GM19035 (cell line): ENCODE measurements at regions not wholly inside any gene's neighbourhood (a gene's known extent, or its start where the extent isn't known, plus 50 kb on each side); places are given as distances from the start of the nearest gene placed in this dataset.

Experiments
- ATAC-seq: cut with Tn5 transposase; IDR thresholded peaks from one replicate; pipeline ENCODE4 v1.9.1; 2021; ENCODE audit not compliant: unreplicated experiment

DNA sequence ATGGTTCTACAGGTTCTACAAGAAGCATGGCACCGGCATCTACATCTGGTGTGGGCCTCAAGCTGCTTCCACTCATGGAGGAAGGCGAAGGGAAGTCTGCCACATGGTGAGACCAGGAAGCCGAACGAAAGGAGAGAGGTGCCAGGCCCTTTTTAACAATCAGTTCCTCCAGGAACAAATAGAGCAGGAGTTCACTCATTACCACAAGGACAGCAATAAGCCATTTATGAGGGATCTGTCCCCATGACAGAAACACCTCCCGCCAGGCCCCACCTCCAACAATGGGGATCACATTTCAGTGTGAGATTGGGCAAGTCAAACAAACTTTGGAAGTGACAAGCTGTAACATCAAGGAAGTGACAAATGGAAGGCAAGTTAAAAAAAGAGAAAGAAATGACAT, 95.5 kb upstream of the PTPN3 start:
- no peak for ATAC-seq

DNA sequence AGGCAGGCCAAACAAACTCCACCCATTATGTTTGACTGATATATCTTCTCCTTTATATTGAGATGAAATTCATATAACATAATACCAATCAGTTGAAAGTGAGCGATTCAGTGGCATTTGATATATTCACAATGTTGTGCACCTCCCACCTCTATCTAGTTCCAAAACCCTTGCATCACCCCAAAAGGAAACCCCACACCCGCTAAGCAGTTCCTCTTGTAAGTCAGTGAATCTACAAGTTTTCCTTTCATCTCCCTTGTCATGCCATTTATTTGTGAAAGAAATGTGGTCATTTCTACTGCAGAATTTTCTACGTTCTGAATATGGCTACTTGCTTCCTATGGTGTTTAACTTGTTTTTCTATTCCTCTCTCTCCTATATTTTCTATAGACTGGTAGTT, 99.4 kb upstream of the PTPN3 start:
- no peak for ATAC-seq

DNA sequence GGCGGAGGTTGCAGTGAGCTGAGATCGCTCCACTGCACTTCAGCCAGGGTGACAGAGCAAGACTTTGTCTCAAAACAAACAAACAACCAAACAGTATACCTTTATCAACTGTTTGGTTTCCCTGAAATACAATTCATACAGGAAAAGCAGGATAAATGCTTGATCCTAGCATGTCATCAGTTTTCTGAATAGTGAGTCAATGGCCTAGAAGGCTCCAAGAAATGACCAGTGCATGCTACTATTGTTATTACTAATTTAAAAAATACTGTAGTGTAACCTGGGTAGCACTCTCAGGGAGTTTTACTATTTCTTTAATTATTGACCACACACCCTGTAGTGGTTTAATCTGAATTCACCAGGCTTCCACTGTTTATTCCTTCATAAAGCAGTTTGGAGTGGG, 101.0 kb upstream of the PTPN3 start:
- ATAC-seq: no peak

DNA sequence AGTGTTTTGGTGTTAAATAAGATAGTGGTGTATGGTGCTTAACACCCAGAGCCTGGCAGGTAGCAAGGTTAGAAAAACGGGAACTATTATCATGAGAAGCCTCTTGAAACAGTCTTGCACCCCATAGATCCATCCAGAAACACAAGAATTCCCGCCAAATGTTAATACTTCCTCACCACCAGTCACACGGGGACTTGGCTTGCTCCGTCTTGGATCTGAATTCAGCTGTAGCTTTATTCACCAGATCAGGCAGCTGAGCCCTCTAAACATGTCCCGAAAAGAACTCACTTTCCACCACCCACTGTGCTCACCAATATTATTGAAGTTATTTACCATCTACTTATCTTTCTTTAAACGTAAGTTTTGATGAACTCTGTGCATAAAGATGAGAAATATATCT, 101.6 kb upstream of the PTPN3 start:
- ATAC-seq: no peak

DNA sequence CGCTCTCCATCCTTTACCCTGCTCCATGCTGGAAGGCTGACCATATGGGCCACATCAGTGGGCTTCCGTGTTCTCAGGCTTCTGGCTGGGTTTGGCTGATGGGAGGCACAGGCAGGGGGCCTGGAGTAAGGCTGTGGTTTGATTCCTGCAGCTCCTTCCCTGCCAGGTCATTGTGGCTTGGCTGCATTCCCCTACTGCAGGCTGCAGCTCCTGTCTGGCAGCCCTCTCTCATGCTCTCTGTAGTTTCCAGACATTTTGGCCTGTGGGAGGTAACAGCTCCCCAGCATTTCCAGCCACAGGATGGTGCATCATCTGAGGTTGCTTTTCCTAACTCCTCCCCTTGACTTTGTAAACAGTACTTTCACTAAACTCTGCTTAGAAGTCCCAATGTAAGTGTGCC, 102.0 kb upstream of the PTPN3 start:
- no peak for ATAC-seq

DNA sequence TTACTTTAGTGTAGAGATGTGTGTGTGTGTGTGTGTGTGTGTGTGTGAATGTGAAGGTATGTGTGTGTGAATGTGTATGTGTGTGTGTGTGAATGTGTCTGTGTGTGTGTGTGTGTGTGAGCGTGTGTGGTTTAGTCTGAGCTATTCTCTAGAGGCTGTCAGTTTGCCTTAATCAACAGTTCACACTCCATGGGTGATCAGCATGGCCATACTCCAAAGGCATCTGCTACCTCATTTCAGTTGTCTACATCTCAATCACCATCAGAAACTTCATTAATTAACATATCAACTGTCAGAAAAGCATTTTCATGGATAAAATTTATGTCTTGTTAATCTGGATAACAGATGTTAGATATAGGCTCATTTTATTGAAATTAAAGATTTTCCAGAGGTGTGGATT, 103.1 kb upstream of the PTPN3 start:
- no peak for ATAC-seq

DNA sequence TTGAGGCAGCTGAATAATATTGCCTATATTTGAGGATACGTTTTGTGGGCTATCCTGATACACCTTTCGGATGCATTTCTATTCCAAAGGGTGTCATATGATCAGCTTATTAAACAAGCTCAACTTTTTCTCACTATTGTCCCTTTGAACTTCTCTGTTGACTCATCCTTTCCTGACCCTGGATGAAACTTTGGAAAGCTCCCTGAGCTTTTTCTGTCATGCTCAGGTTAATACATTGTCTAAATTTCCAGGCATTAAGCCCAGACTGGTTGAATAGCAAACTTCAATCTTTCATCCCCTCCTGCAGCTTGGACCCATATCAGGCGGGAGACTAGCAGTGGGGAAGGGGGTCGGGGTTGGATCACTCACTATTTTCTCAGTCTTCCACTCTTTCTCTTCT, 104.9 kb upstream of the PTPN3 start:
- no peak for ATAC-seq

DNA sequence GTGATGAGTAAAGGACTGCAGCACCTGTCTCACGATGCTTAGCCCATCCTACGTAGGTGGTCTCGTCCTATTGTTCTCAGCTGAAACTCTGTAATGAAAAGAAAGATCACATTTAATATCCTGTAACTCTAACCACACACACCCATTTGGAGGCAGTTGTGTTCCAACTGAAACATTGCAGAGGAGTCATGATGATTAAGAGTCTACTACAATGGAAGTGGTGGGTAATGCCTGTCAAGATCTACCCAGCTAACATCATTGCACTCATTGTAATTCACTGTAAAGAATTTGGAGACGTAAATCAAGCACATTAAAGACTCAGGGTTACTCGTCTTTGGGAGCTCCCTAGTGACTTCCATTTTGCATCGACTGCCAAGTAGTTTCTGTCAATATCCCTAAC, 106.0 kb upstream of the PTPN3 start:
- no peak for ATAC-seq

DNA sequence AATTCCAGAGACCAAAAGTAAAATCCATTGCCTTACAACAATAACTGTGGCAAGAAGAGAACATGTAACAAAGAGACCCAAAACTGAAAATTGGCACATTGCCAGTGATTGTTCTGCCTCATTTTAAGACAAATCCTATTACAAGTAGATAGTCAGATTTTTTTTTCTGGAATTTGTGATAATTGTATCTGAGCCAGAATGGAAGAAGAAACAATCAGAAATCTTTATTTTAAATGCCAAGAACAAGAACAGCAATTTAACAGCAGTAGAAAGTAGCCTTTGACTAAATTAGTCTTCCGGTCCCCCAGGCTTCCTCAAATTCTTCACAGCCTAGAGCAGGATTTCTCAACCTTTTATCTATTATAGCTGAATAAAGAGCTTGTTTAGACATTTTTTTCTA, 106.7 kb upstream of the PTPN3 start:
- ATAC-seq: no peak

DNA sequence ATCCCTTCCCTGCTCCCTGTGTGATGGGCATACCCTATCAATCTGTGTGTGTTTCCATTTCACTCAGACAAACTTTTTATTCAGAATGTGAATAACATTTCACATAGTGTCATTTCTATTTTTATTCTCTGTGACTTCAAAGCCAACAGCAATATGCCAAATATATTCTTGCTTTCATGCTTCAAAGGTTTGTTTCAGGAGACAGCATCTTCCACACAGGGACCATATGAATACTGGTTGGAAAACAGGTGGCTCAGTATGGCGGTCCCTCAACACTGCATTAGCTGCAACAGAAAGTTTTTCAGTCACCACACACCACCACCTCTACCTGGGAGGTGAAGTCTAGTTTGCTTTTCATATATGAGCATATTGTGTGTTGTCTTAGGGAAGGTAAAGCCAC, 111.0 kb upstream of the PTPN3 start:
- ATAC-seq: no peak

DNA sequence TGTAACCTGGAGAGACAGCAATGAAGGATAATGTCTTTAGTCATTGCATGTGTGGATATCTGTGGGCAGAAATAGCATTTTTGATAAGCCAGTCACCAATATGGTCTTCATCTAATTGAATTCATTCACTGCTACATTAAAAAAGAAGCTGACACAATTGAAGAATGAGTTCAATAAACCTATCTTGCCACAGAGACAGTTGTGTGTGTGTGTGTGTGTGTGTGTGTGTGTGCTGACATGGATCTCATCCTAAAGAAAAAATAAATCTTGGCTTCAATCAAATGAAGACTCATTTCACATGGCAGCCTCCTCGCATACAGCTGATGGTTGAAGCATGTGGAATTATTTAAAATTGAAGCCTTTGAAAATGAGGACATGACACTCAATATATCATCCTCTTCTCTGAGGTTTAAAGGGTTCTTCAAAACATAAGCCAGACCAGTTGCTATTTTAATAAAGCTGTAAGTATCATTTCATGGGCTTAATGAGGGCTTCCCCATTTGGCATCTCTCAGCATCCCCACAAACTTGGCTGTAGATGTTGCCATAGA, 118.5 kb upstream of the PTPN3 start:
- no peak for ATAC-seq

DNA sequence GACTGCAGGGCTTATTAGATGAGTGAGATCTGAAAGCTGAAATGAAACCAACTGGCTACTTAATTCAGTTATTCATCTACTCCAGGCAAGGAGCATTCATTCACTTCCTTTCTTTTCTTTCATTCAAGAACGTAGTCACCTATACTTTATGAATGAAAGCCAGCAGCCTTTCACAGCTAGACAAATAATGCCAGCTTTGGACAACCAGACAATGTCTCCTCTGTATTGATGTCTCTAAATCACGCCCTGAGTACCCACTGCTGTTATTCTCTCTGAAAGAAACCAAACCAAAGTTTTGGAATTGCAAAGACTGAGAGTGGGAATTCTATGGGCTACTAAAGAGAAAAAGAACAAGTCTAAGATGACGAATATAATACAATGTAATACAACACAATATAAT, 121.2 kb upstream of the PTPN3 start:
- ATAC-seq: no peak

DNA sequence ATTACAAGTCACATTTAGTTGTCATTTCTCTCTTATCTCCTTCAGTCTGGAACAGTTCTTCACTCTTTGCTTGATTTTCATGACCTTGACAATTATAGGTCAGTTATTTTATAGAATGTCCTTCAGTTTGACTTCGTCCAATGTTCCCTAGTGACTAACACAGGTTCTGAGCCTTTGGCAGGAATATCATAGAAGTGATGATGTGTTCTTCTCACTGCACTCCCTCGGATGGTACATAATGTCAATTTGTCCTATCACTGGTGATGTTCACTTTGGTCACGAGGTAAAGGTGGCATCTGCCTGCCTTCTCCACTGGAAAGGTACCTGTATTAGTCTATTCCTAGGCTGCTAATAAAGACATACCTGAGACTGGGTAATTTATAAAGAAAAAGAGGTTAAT, 126.0 kb upstream of the PTPN3 start:
- no peak for ATAC-seq

DNA sequence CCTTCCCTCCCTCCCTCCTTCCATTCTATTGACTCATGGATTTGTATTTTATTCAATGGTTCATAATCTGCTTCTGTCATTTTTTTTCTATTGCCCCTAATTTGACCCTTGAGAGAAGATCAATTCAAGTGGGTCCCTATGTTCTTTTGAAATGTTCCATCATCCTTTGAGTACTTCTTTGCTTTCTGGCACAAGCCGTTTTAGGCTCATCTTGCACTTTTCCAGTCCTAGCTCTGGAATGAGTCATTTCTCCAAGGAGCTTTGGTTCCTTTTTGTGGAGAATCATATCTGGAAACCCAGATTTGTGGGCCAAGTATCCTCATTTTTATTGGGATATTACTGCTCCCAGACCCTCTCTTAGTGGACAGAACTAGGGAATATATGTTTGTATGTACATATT, 126.8 kb upstream of the PTPN3 start:
- no peak for ATAC-seq

DNA sequence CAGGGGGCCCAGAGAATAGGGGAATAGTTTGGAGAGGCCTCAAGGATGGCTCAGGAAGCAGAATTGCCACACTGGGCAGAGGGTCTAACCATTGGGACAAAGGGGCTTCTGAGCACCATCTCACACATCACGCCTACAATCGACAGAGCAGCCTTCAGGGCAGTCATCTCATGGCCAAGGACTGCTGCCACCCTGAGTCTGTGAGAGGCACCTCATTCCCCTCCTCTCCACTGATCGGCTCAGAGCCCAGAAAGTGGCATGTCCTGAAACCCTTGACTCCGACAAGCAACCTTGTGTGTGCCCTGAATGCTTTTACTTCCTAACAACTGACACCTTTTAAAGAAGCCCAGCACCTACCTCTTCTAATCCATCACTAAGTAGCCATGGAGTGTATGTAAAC, 128.9 kb upstream of the PTPN3 start:
- no peak for ATAC-seq

DNA sequence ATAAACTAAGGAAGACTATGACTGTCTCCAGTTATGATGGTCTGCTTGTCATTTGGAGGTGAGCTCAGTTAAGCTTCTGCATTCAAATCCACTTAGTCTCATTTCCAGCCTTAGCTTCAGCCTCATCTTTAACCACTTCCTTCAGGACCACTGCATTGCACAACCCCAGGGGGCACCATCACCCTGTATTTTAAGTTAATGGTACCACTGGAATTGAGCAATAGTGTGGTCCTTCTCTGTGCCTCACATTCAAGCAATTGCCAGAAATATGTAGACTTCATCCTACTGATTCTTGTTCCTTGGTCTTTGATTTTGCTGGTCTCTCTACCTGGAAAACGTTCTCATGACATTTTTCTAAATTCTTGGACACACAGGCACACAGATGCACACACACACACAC, 131.5 kb upstream of the PTPN3 start:
- ATAC-seq: no peak

DNA sequence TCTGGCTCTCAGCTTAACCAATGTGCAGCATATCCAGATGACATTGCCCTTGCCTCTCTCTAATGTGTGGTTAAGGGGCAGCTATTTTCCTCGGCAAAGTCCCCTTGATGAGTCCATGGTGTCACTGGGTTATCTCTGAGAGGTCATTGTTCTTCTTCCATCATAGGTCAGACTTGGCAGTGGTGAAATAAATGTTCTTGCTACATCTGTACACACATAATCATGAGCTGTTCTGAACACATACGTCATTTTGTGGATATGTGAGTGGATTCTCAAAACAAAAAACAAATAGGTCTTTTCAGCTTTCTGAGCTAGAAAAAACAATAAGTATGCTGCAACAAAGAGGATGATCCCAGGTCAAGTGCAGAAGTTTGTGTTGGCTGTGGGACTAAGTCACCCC, 134.7 kb upstream of the PTPN3 start:
- no peak for ATAC-seq

DNA sequence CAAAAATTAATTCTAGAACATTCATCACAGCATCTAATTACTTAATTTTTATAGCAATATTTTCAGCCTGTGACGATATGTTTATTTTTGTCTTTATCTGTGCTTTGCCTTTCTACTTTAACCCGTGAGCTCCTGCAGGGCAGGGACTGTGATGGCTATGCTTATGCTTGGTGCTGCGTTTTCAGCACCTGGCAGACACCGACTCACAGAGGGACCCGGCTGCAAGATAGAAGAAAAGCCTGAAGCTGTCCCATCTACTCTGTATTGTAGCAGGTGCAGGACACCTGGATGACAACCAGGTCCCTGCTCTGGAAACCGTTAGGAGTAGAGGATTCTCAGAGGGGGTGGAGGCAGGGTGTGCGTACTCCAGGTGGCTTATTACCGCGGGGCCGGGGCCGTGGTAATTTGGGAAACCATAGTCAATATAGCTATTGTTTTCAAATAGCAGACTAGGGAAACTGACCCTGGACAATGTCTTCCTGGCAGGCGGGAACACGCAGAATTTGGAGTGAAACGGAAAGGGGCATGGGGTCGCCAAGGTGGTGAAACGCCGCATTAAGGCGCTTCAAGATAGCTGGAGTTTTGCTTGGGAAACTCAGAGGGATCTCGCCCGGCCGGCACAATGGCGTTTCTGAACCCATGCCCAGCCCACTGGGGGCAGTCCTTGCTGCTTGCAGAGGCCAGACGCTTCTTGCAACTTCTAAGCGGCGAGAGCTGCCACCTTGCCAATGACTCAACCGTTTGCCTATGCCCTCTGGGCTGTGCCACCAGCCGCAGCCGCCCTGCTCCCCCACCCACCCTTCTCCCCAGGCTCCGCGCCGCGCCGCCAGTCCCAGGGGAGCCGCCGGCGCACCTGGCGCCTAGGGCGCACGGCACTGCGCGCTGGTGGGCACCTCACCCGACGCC, 140.1 kb upstream of the PALM2AKAP2 start:
- no peak for ATAC-seq

DNA sequence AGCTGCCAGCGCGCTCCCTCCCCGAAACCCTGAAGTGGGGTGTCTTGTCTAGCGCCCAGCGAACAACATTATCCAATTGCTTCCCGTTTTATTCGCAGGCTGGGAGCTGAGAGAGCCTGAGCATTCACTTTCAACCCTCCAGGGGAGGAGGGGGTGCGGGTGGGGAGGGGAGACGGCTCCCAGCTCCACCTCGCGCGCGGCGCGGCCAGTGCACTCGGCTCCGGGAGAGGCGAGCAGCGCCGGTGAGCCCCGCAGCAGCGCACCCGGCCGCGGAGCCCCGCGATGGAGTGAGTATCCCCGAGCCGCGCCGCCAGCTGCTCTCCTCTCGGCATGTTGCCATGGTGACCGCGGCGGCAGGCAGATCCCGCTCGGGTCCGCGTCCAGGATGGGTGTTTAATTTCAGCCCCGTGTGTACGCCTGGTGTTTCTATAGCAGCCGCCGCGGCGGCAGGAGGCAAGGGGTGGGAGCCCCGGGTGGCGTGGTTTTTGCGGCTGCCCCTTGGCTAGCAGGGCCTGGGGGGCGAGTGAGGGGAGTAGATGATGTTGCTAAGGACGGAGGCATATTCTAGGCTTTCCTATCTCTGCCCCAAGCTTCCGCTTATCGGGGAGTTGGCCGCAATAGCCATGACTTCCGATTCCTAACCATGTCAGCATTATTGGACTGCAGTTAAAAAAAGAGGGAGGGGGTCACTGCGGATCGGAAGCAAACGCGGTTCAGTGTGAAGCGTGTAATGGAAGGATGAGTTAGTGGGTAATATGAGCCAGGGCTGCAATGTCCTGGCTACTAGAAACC, 139.2 kb upstream of the PALM2AKAP2 start:
- ATAC-seq: no peak

DNA sequence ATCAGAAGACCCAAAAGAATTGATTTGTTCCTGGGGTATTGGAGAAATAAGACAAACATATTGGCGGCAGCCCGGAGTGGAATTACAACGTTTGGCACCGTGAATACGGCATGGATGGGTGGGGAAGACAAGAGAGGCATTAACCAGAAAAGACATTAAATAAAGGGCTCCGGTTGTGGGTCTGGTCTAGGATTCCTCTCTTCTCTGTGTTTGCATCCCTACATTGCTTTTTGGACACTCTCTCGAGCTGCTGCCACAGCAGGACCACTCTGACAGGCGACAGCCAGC, 138.7 kb upstream of the PALM2AKAP2 start:
- ATAC-seq: no peak

DNA sequence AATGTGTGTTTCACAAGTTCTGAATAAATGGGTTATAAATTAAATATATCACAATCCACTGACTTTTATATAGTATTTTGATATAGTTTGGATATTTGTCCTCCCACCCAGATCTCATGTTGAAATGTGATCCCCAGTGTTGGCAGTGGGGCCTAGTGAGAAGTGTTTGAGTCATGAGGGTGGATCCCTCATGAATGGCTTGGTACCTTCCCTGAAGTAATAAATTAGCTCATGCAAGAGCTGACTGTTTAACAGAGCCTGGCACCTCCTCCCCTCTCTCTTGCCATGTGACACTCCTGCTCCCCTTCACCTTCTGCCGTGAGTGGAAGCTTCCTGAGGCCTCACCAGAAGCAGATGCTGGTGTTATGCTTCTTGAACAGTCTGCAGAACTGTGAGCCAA, 127.9 kb upstream of the PALM2AKAP2 start:
- ATAC-seq: no peak

DNA sequence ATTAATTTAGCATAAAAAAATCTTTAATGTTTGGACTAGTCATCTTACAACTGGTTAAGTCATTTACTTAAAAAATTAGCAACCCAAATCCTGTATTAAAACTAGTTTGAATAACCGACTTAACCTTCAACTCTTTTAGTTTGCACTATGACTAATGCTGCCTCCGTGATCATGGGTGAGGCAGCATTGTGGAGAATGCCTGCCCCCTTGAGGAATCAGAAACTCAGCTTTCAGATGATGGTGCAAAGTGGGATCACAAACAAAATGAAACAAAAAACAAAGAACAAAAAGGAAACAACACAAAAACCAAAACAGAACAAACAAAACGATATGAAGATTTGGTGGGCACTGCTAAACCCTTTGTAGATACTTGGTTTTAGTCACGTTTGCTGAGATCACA, 127.0 kb upstream of the PALM2AKAP2 start:
- no peak for ATAC-seq
